ENCODE measurements at regions not wholly inside any gene's neighbourhood (a gene's known extent, or its start where the extent isn't known, plus 50 kb on each side); places are given as distances from the start of the nearest gene placed in this dataset.
"Not testable (repeated sequence)": the region's sequence is repeated elsewhere in the genome, so short reads cannot be mapped to it uniquely, and the experiment has no call there.

DNA sequence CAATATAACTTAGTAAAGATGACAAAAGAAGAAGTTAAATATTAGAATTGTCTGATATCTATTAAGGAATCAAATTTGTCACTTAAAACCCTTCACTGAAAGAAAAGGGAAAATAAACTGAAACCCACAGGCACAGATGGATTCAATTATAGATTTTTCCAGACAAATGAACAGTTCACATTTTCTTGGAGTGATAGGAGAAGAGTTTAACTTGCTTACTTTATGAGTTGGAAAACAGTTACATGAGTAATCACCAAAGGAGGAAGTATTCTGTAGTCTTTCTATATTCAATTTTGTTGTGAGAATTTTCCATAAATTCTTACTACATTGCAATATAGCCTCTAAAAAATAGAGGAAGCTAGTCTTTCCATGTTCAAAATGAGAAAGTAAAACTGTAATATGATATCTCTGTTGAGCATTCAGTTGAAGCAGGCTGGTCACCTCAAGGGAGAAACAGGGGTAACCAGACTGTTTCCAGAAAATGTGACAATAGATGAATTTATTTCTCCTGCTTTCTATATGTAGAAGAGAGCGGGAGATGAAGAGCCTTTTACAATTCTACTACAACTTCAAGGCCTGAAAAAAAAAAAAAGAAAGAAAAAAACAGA lies 330.3 kb upstream of the EPHA5 start:
- intact Hi-C loops (cut with DNase I) = no loop called here
- no peaks in the 10 kb centered on the region for H3K27me3 ChIP-seq
- no peak overlapping the region for H3K27ac ChIP-seq
- no peak overlapping the region for H3K4me3 ChIP-seq
- H3K4me1 ChIP-seq = no peaks in the 10 kb centered on the region
- TF ChIP-seq POLR2A (IDR thresholded peaks at IDR 0.05) = no peak
- TF ChIP-seq POLR2AphosphoS5 (IDR thresholded peaks at IDR 0.05) = no peak
- TF ChIP-seq EP300 (IDR thresholded peaks at IDR 0.05) = no peak
- TF ChIP-seq, protein P1, sequence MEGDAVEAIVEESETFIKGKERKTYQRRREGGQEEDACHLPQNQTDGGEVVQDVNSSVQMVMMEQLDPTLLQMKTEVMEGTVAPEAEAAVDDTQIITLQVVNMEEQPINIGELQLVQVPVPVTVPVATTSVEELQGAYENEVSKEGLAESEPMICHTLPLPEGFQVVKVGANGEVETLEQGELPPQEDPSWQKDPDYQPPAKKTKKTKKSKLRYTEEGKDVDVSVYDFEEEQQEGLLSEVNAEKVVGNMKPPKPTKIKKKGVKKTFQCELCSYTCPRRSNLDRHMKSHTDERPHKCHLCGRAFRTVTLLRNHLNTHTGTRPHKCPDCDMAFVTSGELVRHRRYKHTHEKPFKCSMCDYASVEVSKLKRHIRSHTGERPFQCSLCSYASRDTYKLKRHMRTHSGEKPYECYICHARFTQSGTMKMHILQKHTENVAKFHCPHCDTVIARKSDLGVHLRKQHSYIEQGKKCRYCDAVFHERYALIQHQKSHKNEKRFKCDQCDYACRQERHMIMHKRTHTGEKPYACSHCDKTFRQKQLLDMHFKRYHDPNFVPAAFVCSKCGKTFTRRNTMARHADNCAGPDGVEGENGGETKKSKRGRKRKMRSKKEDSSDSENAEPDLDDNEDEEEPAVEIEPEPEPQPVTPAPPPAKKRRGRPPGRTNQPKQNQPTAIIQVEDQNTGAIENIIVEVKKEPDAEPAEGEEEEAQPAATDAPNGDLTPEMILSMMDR (IDR thresholded peaks at IDR 0.05) = no peak
- no peaks in the 10 kb centered on the region for H3K36me3 ChIP-seq
- no peak for DNase-seq
- H3K9me3 ChIP-seq = no peaks in the 10 kb centered on the region
- 70 to 88% methylated on average over 1 of the region's 1 CpG for WGBS, 2 donors

DNA sequence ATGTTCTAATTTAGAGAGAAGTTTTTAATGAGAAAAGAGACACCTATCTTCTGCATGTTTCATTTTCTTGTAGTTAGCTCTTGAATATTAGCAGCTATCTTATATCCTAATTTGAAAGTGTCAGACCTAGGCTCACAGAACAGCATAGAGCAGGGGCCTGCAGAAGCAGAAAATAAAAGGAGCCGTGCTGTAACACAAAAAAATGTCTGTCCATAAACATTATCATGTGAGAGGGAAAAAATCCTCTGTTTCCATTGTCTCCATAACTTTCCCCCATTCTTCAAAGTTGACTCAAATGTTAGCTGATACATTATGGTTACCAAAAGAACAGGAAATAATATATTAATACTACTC lies 329.2 kb upstream of the EPHA5 start:
- Histone ChIP-seq H3K27me3 (no peaks in the 10 kb centered on the region), H3K9me3 (no peaks in the 10 kb centered on the region), H3K4me1 (no peaks in the 10 kb centered on the region), H3K27ac (no peak overlapping the region), H3K36me3 (no peaks in the 10 kb centered on the region), H3K4me3 (no peak overlapping the region)
- no peak for DNase-seq
- TF ChIP-seq, protein P1 (IDR thresholded peaks at IDR 0.05) = no peak
- TF ChIP-seq POLR2AphosphoS5 (IDR thresholded peaks at IDR 0.05) = no peak
- TF ChIP-seq EP300 (IDR thresholded peaks at IDR 0.05) = no peak
- no peak for TF ChIP-seq POLR2A (IDR thresholded peaks at IDR 0.05)
- WGBS, 2 donors = 82 to 87% methylated on average over 1 of the region's 1 CpG
- intact Hi-C loops (cut with DNase I) = no loop called here

DNA sequence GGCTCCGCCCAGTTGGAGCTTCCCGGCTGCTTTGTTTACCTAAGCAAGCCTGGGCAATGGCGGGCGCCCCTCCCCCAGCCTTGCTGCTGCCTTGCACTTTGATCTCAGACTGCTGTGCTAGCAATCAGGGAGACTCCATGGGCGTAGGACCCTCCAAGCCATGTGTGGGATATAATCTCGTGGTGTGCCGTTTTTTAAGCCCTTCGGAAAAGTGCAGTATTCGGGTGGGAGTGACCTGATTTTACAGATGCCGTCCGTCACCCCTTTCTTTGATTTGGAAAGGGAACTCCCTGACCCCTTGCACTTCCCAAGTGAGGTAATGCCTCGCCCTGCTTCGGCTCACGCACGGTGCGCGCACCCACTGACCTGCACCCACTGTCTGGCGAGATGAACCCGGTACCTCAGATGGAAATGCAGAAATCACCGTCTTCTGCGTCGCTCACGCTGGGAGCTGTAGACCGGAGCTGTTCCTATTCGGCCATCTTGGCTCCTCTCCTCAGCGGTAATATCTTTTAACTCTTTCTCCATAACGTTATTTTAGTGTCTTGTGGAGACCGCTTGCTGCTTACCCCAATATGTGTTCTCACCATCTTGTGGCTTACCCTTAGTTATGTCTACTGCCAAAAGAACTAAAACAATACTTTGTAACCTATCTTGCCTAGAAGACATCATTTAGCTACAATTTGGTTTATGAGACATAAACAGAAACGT lies 328.7 kb upstream of the EPHA5 start:
- H3K36me3 ChIP-seq; DNase-seq; H3K4me3 ChIP-seq; H3K27ac ChIP-seq; intact Hi-C loops (cut with DNase I); H3K9me3 ChIP-seq; H3K27me3 ChIP-seq; H3K4me1 ChIP-seq: not testable (repeated sequence)
- 75 to 83% methylated on average over 29 of the region's 29 CpGs for WGBS, 2 donors

DNA sequence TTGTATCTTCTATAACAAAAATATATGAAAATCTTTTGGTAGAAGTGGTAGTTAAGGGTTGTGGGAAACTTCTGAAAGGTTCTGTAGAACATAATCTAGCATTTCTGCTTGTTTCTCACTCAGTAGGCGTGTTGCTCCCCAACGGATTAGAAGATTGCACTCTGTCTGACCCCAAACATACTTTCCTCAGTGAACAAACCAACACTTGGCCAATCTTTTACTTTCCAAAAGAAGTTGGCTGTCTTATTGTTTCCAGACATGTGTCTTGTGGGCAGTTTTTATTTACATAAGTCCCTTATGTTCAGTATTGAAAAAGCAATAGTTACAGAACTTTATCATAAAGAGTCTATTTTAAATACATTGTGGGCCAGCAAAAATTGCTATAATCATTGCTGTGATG lies 312.8 kb upstream of the EPHA5 start:
- Histone ChIP-seq H3K36me3 (no peaks in the 10 kb centered on the region), H3K9me3 (no peaks in the 10 kb centered on the region), H3K4me1 (no peaks in the 10 kb centered on the region), H3K27ac (no peak overlapping the region), H3K27me3 (no peaks in the 10 kb centered on the region), H3K4me3 (no peak overlapping the region)
- TF ChIP-seq EP300 (IDR thresholded peaks at IDR 0.05) (no peak), POLR2A (IDR thresholded peaks at IDR 0.05) (no peak), POLR2AphosphoS5 (IDR thresholded peaks at IDR 0.05) (no peak)
- TF ChIP-seq, protein P1 (IDR thresholded peaks at IDR 0.05) = no peak
- WGBS, 2 donors = 63 to 65% methylated on average over 2 of the region's 2 CpGs
- intact Hi-C loops (cut with DNase I) = no loop called here
- DNase-seq = no peak

DNA sequence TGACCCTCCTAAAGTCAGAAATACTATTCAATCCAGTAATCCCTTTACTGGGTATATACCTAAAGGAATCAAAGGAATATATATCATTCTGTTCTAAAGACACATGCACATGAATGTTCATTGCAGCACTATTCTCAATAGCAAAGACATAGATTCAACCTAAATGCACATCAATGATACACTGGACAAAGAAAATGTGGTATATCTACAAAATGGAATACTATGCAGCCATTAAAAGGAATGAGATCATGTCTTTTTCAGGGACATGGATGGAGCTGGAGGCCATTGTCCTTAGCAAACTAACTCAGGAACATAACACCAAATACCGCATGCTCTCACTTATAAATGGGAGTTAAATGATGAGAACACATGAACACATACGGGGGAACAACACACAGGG lies 306.0 kb upstream of the EPHA5 start:
- no peaks in the 10 kb centered on the region for H3K4me1 ChIP-seq
- intact Hi-C loops (cut with DNase I) = no loop called here
- no peaks in the 10 kb centered on the region for H3K9me3 ChIP-seq
- no peak for TF ChIP-seq POLR2AphosphoS5 (IDR thresholded peaks at IDR 0.05)
- WGBS, 2 donors = 75 to 89% methylated on average over 2 of the region's 2 CpGs
- no peak overlapping the region for H3K27ac ChIP-seq
- H3K4me3 ChIP-seq = no peak overlapping the region
- H3K27me3 ChIP-seq = no peaks in the 10 kb centered on the region
- no peak for DNase-seq
- no peaks in the 10 kb centered on the region for H3K36me3 ChIP-seq

DNA sequence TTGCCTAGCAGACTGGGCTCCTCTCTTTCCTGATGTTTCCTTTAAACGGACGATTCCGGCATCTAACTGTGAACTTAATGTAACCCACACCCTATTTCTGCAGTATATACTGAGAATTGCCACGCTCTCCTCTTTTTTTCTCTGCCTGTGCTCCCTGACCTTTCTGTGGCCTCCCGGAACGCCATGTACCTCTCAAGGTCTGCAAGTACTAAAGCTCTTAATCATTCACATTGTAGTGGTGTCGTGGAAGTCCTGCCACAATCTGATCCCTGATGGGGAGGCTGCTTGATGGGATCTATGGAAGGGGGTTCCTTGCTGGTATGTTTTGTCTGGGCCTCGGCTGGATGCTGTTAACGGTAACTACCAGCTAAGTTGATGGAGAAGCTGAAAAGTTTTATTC lies 302.9 kb upstream of the EPHA5 start:
- Histone ChIP-seq H3K36me3 (no peaks in the 10 kb centered on the region), H3K4me3 (no peak overlapping the region), H3K4me1 (no peaks in the 10 kb centered on the region), H3K27ac (no peak overlapping the region), H3K27me3 (no peaks in the 10 kb centered on the region), H3K9me3 (no peaks in the 10 kb centered on the region)
- intact Hi-C loops (cut with DNase I) = no loop called here
- WGBS, 2 donors = 77 to 79% methylated on average over 9 of the region's 9 CpGs
- no peak for DNase-seq
- TF ChIP-seq, protein P1 (IDR thresholded peaks at IDR 0.05) = no peak
- no peak for TF ChIP-seq POLR2A (IDR thresholded peaks at IDR 0.05)
- no peak for TF ChIP-seq EP300 (IDR thresholded peaks at IDR 0.05)
- no peak for TF ChIP-seq POLR2AphosphoS5 (IDR thresholded peaks at IDR 0.05)
